LNCaP clone FGC (cell line): ENCODE measurements at regions not wholly inside any gene's neighbourhood (a gene's known extent, or its start where the extent isn't known, plus 50 kb on each side); places are given as distances from the start of the nearest gene placed in this dataset.

Source experiments
- DNase-seq: peaks from one replicate; pipeline ENCODE4 v3.0.0-alpha.2; 2011; ENCODE audit warnings: low read depth
- H3K4me3 ChIP-seq: 2 replicates; pipeline ENCODE4 v1.5.1; 2011; ENCODE audit warnings: mild to moderate bottlenecking, low read depth, low read length, control low read depth
- TF ChIP-seq, protein P1 (sequence below): IDR thresholded peaks from 2 replicates; pipeline ENCODE4 v1.5.1; 2012; ENCODE audit warnings: mild to moderate bottlenecking; ENCODE audit not compliant: control insufficient read depth, insufficient read depth; ENCODE audit errors: extremely low read depth

DNA sequence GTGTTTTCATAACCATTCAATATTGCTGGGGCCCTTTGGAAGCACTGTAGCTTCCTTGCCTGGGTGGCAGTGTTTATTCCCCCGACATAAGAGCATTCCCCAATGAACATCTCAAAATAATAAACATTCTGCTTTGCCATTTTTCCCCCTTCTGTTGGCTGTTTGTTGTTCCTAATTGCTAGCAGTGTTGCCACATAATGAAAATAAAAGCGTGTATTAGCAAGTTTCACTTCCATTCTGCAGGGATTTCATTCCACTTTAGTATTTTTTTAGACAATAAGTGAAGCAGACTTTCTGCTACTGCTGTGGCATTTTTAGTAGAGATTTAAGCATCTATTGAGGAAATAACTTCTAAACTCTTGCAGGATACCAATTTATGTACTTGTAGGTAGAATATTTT is 154.7 kb upstream of the GALNT13 start:
- no peak overlapping the region for H3K4me3 ChIP-seq
- TF ChIP-seq, protein P1, sequence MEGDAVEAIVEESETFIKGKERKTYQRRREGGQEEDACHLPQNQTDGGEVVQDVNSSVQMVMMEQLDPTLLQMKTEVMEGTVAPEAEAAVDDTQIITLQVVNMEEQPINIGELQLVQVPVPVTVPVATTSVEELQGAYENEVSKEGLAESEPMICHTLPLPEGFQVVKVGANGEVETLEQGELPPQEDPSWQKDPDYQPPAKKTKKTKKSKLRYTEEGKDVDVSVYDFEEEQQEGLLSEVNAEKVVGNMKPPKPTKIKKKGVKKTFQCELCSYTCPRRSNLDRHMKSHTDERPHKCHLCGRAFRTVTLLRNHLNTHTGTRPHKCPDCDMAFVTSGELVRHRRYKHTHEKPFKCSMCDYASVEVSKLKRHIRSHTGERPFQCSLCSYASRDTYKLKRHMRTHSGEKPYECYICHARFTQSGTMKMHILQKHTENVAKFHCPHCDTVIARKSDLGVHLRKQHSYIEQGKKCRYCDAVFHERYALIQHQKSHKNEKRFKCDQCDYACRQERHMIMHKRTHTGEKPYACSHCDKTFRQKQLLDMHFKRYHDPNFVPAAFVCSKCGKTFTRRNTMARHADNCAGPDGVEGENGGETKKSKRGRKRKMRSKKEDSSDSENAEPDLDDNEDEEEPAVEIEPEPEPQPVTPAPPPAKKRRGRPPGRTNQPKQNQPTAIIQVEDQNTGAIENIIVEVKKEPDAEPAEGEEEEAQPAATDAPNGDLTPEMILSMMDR, result no peak
- DNase-seq, result no peak

DNA sequence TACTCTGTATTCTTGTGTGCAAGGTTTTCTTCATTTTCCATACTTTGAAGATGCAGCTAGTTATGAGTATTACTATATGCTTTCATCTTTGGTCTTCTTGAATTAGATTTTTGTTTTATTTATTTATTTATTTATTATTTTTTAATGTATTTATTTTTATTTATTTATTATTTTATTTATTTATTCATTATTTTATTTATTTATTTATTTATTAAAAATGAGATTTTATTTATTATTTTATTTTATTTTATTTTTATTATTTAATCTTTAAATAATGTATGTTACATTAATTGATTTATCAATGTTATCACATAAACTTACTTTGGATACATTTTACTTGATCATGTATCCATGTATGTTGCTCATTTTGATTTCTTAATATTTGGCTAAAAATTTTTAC is 132.3 kb upstream of the GALNT13 start:
- no peak for DNase-seq
- TF ChIP-seq, protein P1, result no peak
- H3K4me3 ChIP-seq, result no peak overlapping the region

DNA sequence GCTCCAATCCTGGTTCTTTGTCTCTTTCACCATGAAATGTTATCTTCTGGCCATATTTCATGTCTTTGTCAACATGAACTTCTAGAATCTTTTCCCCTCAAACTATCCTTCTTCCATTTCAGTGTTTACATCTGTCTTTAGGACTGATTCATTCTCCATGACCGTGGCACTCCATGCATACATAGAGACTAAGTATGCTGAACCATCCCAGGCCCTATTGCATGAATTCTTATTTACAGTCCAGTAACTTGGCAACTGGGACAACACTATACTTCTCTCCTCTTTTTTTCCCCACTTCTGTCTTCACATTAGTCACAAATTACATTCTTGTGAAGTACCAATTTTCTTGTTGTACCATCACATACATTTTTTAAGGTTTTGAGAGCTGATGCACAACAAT is 109.8 kb upstream of the GALNT13 start:
- no peak for DNase-seq
- H3K4me3 ChIP-seq, result no peak overlapping the region
- TF ChIP-seq, protein P1, result no peak

DNA sequence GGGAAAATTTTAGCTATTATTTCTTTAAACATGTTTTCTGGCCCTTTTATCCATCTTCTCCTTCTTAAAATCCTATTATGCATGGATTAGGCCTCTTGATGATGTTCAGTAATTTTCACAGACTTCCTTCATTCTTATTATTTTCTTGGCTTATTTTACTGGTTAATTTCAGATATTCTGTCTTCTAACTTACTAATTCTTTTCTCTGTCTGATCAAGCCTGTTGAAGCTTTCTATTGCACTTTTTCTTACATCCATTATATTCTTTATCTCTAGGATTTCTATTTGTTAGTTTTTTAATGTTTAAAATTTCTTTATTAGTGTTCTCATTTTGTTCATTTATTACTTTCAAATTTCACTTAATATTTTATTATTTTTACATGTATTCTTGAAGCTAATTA is 105.3 kb upstream of the GALNT13 start:
- TF ChIP-seq, protein P1, result no peak
- DNase-seq, result no peak
- no peak overlapping the region for H3K4me3 ChIP-seq

DNA sequence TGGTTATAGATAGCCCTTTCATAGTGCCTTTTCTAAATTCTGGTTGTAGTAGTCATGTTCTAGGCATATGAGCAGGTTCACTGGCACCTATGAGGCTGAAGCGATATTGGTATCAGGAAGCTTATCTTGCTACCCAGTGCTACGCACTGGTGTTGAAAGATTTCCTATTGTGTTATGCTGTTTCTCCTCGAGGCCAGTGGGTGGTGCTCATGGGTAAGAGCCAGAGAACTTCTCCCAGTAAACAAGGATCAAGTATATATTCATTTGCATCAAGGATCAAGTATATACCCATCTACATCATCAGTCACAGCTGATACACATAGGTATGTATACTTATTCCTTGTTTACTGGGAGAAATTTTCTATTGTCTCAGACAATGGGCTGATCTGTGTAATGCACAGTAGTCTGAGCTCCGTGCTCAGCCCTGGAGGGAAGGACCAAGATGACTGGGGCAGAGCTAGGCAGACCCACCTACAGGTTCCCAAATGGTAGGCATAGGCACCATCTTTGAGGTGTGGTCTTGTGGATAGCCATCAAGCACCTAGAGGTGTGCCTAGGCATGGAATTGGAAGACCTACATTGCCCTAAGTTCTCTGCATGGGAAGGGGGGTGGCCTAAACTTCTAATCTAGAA is 101.2 kb upstream of the GALNT13 start:
- no peak overlapping the region for H3K4me3 ChIP-seq
- TF ChIP-seq, protein P1, result peak; percentile 45
- DNase-seq, result no peak

DNA sequence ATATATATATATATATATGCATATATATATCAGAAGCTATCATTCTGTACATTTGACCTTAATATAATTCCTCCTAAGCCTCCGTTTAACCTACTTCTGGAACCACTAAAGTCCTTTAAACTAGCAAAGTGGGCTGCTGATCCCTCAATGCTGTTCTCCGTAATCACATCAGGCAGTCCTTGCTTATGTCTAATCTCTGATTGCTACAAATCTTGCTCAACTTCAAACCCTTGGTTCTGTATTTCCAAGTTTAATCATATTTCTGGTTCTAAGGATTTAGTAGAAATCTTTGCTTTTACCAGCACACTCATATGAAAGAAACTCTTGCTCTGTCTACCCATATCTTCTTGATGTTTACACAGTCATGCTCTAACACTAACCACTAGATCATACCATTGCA is 91.5 kb upstream of the GALNT13 start:
- TF ChIP-seq, protein P1, result no peak
- no peak overlapping the region for H3K4me3 ChIP-seq
- DNase-seq, result no peak

DNA sequence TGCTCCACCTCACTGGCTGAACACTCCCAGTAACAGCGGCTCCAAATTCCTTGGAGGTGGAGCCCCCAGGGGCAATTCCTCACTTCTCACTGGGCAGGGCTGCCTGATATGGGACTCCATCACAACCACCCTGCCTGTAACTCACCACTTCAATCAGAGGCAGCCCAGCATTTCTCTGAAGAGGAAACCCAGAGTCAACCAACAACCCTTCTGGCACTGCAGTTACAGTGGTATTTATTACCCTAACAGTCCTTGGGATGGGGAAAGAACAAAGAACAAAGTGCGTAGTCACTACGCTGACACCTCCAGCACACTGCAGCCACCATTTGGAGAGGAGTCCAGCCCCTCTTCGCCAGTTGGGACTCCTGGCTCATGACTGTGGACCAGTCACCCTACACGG is 85.7 kb upstream of the GALNT13 start:
- TF ChIP-seq, protein P1, result no peak
- no peak for DNase-seq
- no peak overlapping the region for H3K4me3 ChIP-seq
